GM18520 (cell line): ENCODE measurements at regions not wholly inside any gene's neighbourhood (a gene's known extent, or its start where the extent isn't known, plus 50 kb on each side); places are given as distances from the start of the nearest gene placed in this dataset.
"Not testable (repeated sequence)": the region's sequence is repeated elsewhere in the genome, so short reads cannot be mapped to it uniquely, and the experiment has no call there.

Source experiments
- ATAC-seq: cut with Tn5 transposase; IDR thresholded peaks from one replicate; pipeline ENCODE4 v1.9.1; 2021; ENCODE audit not compliant: unreplicated experiment

GRCh38 chr18:104264-104663 is 54.1 kb upstream of the USP14 start:
- ATAC-seq, result not testable (repeated sequence)

- ATAC-seq, result not testable (repeated sequence)
These were observed 53.0 kb upstream of the USP14 start for GRCh38 chr18:105161-106053.

DNA sequence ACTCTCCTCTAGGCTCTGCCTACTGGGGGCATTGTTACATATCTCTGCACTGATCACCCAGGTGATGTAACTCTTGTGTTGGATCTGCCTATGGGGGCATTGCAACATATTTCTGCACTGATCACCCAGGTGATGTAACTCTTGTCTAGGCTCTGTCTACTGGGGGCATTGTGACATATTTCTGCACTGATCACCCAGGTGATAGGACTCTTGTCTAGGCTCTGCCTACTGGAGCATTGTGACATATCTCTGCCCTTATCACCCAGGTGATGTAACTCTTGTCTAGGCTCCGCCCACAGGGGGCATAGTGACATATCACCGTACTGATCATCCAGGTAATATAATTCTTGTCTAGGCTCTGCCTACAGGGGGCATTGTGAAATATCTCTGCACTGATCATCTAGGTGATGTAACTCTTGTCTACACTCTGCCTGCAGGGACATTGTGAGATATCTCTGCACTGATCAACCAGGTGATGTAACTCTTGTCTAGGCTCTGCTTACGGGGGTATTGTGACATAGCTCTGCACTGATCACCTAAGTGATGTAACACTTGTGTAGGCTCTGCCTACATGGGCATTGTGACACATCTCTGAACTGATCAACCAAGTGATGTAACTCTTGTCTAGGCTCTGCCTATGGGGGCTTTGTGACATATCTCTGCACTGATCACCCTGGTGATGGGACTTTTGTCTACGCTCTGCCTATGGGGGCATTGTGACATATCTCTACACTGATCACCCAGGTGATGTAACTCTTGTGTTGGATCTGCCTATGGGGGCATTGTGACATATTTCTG is 52.1 kb upstream of the USP14 start:
- not testable (repeated sequence) for ATAC-seq

DNA sequence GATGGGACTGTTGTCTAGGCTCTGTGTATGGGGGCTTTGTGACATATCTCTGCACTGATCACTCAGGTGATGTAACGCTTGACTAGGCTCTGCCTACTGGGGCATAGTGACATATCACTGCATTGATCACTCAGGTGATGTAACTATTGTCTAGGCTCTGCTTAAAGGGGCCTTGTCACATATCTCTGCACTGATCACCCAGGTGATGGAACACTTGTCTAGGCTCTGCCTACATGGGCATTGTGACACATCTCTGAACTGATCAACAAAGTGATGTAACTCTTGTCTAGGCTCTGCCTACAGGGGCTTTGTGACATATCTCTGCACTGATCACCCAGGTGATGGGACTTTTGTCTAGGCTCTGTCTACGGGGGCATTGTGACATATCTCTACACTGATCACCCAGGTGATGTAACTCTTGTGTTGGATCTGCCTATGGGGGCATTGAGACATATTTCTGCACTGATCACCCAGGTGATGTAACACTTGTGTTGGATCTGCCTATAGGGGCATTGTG is 51.4 kb upstream of the USP14 start:
- not testable (repeated sequence) for ATAC-seq

GRCh38 chr18:107464-107863 is 50.9 kb upstream of the USP14 start:
- ATAC-seq, result not testable (repeated sequence)

GRCh38 chr18:107947-108664 is 50.3 kb upstream of the USP14 start:
- peak; percentile 37 for ATAC-seq
